Fibroblast of the aortic adventitia (primary cell): ENCODE measurements at regions not wholly inside any gene's neighbourhood (a gene's known extent, or its start where the extent isn't known, plus 50 kb on each side); places are given as distances from the start of the nearest gene placed in this dataset.

ENCODE experiments used
- DNase-seq: peaks from one replicate; pipeline ENCODE4 v3.0.0-alpha.2; 2010; ENCODE audit warnings: low read depth
- H3K4me3 ChIP-seq: 2 replicates; pipeline ENCODE4 v1.5.1; 2011; ENCODE audit warnings: low read depth, mild to moderate bottlenecking, control low read depth, low read length, moderate library complexity
- CTCF ChIP-seq: IDR thresholded peaks from 2 replicates; pipeline ENCODE4 v1.5.1; 2011; ENCODE audit warnings: mild to moderate bottlenecking, low read length, control low read depth, inconsistent platforms; ENCODE audit not compliant: insufficient read depth

DNA sequence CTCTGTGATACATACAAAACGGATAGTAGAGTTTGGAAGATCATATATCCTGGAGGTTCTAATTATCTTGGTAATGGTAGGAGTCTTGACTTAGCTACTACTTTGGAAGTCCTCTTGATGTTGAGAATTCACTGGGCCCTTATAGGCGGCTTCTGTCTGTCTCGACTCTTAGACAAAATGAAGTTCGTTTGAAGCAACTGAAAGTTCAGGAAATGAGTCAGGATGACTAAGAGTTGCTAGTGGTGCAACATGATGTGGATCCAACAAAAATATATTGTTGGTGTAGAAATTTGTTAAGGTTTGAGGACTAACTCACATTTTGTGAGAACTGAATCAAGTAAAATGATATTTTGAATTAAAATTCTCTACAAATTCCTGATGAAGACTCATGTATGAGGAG is 272.7 kb downstream of the AEBP2 start:
- no peak overlapping the region for H3K4me3 ChIP-seq
- TF ChIP-seq CTCF, result no peak
- peak; percentile 89 for DNase-seq

- no peak overlapping the region for H3K4me3 ChIP-seq
- no peak for TF ChIP-seq CTCF
- DNase-seq, result no peak
These were observed 279.1 kb downstream of the AEBP2 start for GRCh38 chr12:19718401-19718800.

GRCh38 chr12:19719672-19720071 is 280.4 kb downstream of the AEBP2 start:
- no peak overlapping the region for H3K4me3 ChIP-seq
- DNase-seq, result no peak
- no peak for TF ChIP-seq CTCF

- no peak for TF ChIP-seq CTCF
- DNase-seq, result no peak
- H3K4me3 ChIP-seq, result no peak overlapping the region
These were observed 286.8 kb downstream of the AEBP2 start for GRCh38 chr12:19726122-19726521.

GRCh38 chr12:19726592-19726991 is 287.3 kb downstream of the AEBP2 start:
- no peak for DNase-seq
- H3K4me3 ChIP-seq, result no peak overlapping the region
- TF ChIP-seq CTCF, result no peak

DNA sequence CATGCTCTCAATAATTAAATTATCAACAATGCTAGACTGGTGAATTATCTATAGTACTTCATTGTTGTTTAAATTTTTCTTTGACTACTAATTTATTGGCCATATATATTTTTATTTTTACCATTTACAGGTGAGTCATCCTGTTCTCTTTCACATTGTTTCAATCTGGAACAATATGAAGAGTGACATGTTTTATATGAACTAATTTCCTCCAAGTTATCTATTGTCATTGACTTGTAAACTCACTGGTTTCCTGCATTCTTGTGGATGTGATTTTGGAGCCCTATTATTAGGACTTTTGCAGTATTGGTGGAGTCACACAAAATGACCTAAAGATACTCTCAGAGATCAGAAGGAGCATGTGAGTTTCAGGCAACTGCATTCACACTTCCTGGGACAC is 297.7 kb downstream of the AEBP2 start:
- no peak for DNase-seq
- no peak overlapping the region for H3K4me3 ChIP-seq
- no peak for TF ChIP-seq CTCF

- peak; percentile 54 for TF ChIP-seq CTCF
- DNase-seq, result peak; percentile 89
- no peak overlapping the region for H3K4me3 ChIP-seq
These were observed 300.0 kb downstream of the AEBP2 start for GRCh38 chr12:19739195-19739776.
